OCI-LY7 (cell line): ENCODE measurements at regions not wholly inside any gene's neighbourhood (a gene's known extent, or its start where the extent isn't known, plus 50 kb on each side); places are given as distances from the start of the nearest gene placed in this dataset.
"Not testable (repeated sequence)": the region's sequence is repeated elsewhere in the genome, so short reads cannot be mapped to it uniquely, and the experiment has no call there.

Experiments
- BruUV-seq: library from RNA; stranded (reverse); fragments of 400-500 nt; replicated peaks from 2 replicates; lab custom pipeline; 2021; lab: Mats Ljungman, UMichigan
- CTCF ChIA-PET: fragments of 300-600 bp; sonication (Branson Sonifier 250); formaldehyde crosslinking; loops from one replicate; lab custom pipeline; 2022; ENCODE audit warnings: antibody characterized with exemption; ENCODE audit not compliant: unreplicated experiment; lab: Charles Lee
- POLR2A ChIA-PET: fragments of 300-600 bp; sonication (Branson Sonifier 250); formaldehyde crosslinking; loops from one replicate; lab custom pipeline; 2022; ENCODE audit warnings: antibody characterized with exemption; lab: Charles Lee
- DNase-seq: peaks from one replicate; pipeline ENCODE4 v3.0.0-alpha.2; 2015; ENCODE audit warnings: low spot score
- H2AFZ ChIP-seq: fragments of 200-600 bp; sonication (generic), shearing (Covaris generic); 2 replicates; pipeline ENCODE4 v1.6.1; 2014; ENCODE audit warnings: mild to moderate bottlenecking, antibody characterized with exemption, low read length, moderate library complexity
- H3K27ac ChIP-seq: fragments of 200-600 bp; sonication (generic); 2 replicates; pipeline ENCODE4 v1.5.1; 2014; ENCODE audit warnings: mixed run types, low read depth, mild to moderate bottlenecking, moderate library complexity, low read length, inconsistent platforms; ENCODE audit not compliant: poor library complexity, severe bottlenecking
- H3K36me3 ChIP-seq: fragments of 200-600 bp; sonication (generic); 2 replicates; pipeline ENCODE4 v1.6.1; 2014; ENCODE audit warnings: mild to moderate bottlenecking, antibody characterized with exemption, low read length, moderate library complexity, mixed read lengths; ENCODE audit not compliant: insufficient read depth
- H3K4me1 ChIP-seq: fragments of 200-600 bp; sonication (generic); 2 replicates; pipeline ENCODE4 v1.5.1; 2014; ENCODE audit warnings: mild to moderate bottlenecking, low read length; ENCODE audit not compliant: insufficient read depth, poor library complexity, severe bottlenecking
- H3K4me2 ChIP-seq: fragments of 200-600 bp; sonication (generic); 2 replicates; pipeline ENCODE4 v1.6.1; 2014; ENCODE audit warnings: mild to moderate bottlenecking, low read length
- H3K4me3 ChIP-seq: fragments of 200-600 bp; sonication (generic); 2 replicates; pipeline ENCODE4 v1.5.1; 2014; ENCODE audit warnings: mild to moderate bottlenecking, low read depth, low read length; ENCODE audit not compliant: poor library complexity, severe bottlenecking
- H3K79me2 ChIP-seq: fragments of 200-600 bp; sonication (generic); 2 replicates; pipeline ENCODE4 v1.6.1; 2016; ENCODE audit warnings: low read depth, mild to moderate bottlenecking, low read length, moderate library complexity, mixed read lengths; ENCODE audit not compliant: insufficient read depth
- H3K9me2 ChIP-seq: fragments of 200-600 bp; sonication (generic); 2 replicates; pipeline ENCODE4 v1.6.1; 2016; ENCODE audit warnings: mild to moderate bottlenecking, low read length, mixed read lengths; ENCODE audit not compliant: insufficient read depth
- H3K9me3 ChIP-seq: fragments of 200-600 bp; sonication (generic); 2 replicates; pipeline ENCODE4 v1.6.1; 2014; ENCODE audit warnings: mild to moderate bottlenecking, mixed run types, low read length, mixed read lengths
- H4K20me1 ChIP-seq: fragments of 200-600 bp; sonication (generic); 2 replicates; pipeline ENCODE4 v1.6.1; 2014; ENCODE audit warnings: mild to moderate bottlenecking, antibody characterized with exemption, low read length, moderate library complexity, mixed read lengths; ENCODE audit not compliant: insufficient read depth
- EZH2phosphoT487 ChIP-seq: fragments of 200-600 bp; sonication (generic); IDR thresholded peaks from 2 replicates; pipeline ENCODE4 v1.6.1; 2018; ENCODE audit warnings: low read depth, borderline replicate concordance, mild to moderate bottlenecking, mixed run types, antibody characterized with exemption, low read length, moderate library complexity, mixed read lengths
- intact Hi-C: fragments of 100-400 bp; cut with micrococcal nuclease; formaldehyde crosslinking; loops from one replicate; pipeline ENCODE4 v1.10.0; 2022; ENCODE audit not compliant: unreplicated experiment
- TF ChIP-seq, protein P1 (sequence below): fragments of 200-600 bp; sonication (generic); conservative IDR thresholded peaks from 2 replicates; pipeline ENCODE4 v1.5.1; 2014; ENCODE audit warnings: mild to moderate bottlenecking, antibody characterized with exemption, low read length, moderate library complexity, mixed read lengths

- H3K36me3 ChIP-seq: no peaks in the 10 kb centered on the region
- H3K79me2 ChIP-seq: no peaks in the 10 kb centered on the region
- intact Hi-C loops: no loop called here
- H3K4me1 ChIP-seq: no peaks in the 10 kb centered on the region
- H3K4me2 ChIP-seq: no peak overlapping the region
- H2AFZ ChIP-seq: no peak overlapping the region
- H3K9me3 ChIP-seq: no peaks in the 10 kb centered on the region
- H3K4me3 ChIP-seq: no peak overlapping the region
- H3K9me2 ChIP-seq: no peaks in the 10 kb centered on the region
- no TSS peak for BruUV-seq
- H3K27ac ChIP-seq: no peak overlapping the region
- ChIA-PET POLR2A (interaction anchor here (0.5 to 1.7 kb wide), 6 partner anchors 9 to 292 kb away, joined by 3 to 7 read pairs (median 4); no protein-coding TSS in a partner anchor), CTCF (interaction anchor here (0.6 kb wide), 1 partner anchor 152 kb away, joined by 3 read pairs; no protein-coding TSS in a partner anchor)
- no peaks in the 10 kb centered on the region for H4K20me1 ChIP-seq
- no peak for TF ChIP-seq EZH2phosphoT487
- TF ChIP-seq, protein P1, sequence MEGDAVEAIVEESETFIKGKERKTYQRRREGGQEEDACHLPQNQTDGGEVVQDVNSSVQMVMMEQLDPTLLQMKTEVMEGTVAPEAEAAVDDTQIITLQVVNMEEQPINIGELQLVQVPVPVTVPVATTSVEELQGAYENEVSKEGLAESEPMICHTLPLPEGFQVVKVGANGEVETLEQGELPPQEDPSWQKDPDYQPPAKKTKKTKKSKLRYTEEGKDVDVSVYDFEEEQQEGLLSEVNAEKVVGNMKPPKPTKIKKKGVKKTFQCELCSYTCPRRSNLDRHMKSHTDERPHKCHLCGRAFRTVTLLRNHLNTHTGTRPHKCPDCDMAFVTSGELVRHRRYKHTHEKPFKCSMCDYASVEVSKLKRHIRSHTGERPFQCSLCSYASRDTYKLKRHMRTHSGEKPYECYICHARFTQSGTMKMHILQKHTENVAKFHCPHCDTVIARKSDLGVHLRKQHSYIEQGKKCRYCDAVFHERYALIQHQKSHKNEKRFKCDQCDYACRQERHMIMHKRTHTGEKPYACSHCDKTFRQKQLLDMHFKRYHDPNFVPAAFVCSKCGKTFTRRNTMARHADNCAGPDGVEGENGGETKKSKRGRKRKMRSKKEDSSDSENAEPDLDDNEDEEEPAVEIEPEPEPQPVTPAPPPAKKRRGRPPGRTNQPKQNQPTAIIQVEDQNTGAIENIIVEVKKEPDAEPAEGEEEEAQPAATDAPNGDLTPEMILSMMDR: no peak
- no peak for DNase-seq
Measured at GRCh38 chr6:137717074-137718073, 149.7 kb upstream of the TNFAIP3 start.

DNA sequence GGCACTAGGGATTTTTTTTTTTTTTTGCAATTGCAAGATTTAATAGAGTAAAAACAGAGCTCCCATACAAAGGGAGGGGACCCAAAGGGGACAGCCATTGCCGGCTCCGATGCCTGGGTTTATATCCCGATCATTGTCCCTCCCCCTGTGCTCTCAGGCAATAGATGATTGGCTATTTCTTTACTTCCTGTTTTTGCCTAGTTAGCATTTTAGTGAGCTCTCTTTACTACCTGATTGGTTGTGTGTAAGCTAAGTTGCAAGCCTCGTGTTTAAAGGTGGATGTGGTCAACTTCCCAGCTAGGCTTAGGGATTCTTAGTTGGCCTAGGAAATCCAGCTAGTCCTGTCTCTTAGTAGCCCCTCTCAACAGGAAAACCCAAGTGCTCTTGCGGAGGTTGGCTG is 148.2 kb upstream of the TNFAIP3 start:
- H3K27ac ChIP-seq, intact Hi-C loops, H3K4me2 ChIP-seq, H3K4me1 ChIP-seq, H4K20me1 ChIP-seq, DNase-seq, H3K9me3 ChIP-seq, BruUV-seq, H3K36me3 ChIP-seq, H3K4me3 ChIP-seq, H3K79me2 ChIP-seq, H3K9me2 ChIP-seq, H2AFZ ChIP-seq, CTCF ChIA-PET: not testable (repeated sequence)
- POLR2A ChIA-PET: interaction anchor here (0.6 to 0.9 kb wide), 4 partner anchors 10 to 78 kb away, joined by 3 to 4 read pairs (median 3); no protein-coding TSS in a partner anchor

- no peak for TF ChIP-seq EZH2phosphoT487
- TF ChIP-seq, protein P1: no peak
- Histone ChIP-seq H3K36me3 (no peaks in the 10 kb centered on the region), H2AFZ (no peak overlapping the region), H3K79me2 (no peaks in the 10 kb centered on the region), H3K4me1 (no peaks in the 10 kb centered on the region), H4K20me1 (no peaks in the 10 kb centered on the region), H3K27ac (no peak overlapping the region), H3K9me3 (no peaks in the 10 kb centered on the region), H3K4me2 (no peak overlapping the region), H3K4me3 (no peak overlapping the region), H3K9me2 (no peaks in the 10 kb centered on the region)
- intact Hi-C loops: no loop called here
- BruUV-seq: no TSS peak
- POLR2A ChIA-PET: interaction anchor here (0.6 to 1.1 kb wide), 5 partner anchors 14 to 283 kb away, joined by 3 to 4 read pairs (median 3); no protein-coding TSS in a partner anchor
- DNase-seq: no peak
- CTCF ChIA-PET: no interaction called here
Measured at GRCh38 chr6:137722749-137723272, 144.2 kb upstream of the TNFAIP3 start.
